ENCODE measurements at regions not wholly inside any gene's neighbourhood (a gene's known extent, or its start where the extent isn't known, plus 50 kb on each side); places are given as distances from the start of the nearest gene placed in this dataset.
A peak's percentile ranks its signal among the peaks of the same experiment; 100 is the strongest.

DNA sequence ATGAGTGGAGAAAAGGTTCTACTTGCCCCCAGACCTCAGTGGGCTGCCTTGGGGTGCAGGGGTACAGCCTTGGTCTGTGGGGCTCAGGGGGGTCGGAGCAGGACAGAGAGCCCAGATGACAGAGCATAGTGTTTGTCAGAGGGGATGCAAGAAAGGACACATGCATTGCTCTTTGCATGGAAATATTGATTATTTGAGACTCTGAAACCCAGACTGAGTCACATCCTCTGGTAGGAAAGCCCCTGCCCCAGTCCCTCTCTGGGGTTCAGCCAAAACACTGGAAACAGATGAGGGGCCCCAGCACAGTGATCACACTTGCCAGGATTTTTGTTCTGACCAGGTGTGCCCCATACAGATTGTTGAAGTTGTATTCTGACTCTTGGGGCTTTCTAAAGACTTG, 1094.4 kb downstream of the BCL11B start:
- DNase-seq = peak in 3 of 5 donors; percentile 23 to 77 (median 35)

DNA sequence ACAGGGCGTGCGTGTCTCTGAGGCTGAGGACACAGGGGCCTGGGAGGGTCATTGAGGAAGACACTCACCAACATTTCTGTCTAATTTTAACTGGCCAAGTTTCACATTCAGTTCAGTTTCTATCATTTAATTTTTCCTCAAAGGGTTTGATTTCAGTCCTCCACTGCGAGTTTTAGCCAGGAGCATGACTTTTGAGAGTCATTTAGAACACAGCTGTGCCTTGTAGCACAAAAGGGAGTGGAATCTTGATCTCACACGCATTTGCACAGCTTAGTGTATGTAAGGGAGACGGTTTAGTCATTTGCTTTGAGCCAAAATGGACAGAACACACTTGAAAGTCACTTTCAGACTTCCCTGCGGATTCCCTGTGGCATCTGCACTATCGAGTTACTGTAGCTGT, 1090.8 kb downstream of the BCL11B start:
- no peak for DNase-seq

DNA sequence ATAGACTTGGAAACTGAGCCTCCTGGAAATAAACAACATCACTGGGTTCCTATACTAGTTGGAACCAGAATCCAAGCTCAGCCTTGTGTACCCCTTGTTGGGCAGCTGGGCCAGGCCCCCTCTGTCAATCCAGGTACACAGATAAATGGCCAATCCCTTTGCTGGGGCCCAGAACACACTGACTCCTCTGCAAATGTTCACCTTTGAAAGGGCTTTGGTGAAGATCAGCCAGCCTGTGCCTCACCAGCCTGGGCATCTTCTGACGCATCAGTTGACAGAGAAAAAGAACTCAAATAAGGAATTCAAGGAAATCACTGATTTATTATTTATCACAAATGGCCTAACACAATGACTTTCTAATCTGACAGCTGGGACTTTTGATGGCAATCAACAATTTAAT, 1090.2 kb downstream of the BCL11B start:
- no peak for DNase-seq

DNA sequence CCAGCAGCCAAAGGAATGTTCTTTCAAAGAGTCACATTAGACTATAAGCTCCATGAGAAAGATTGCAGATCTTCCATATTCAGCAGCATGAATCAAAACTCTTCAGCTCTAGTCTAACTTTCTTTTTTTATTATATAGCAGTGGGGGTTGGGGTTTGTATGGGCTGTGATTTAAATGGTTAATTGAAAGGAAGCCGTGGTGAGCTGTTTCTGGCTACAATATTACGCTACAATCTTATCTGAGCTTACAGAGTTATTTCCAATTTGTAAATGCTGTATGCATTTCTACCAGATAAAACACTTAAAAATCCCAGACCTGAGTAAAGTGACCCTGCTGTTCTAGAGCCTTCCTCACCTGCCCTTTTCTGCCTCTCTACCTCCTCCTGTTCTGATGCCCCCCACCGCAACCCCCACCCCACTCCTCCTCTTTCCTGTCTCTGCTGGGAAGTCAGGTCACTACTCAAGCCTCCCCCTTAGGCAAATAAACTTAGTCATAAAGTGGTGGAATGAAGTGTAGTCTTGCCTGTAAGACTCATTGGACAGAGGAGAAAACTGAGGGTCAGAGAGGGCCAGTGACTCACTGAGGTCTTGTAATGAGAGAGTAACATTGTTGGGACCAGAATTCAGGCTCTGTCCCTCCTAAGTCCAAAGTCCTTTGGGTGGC, 1089.5 kb downstream of the BCL11B start:
- peak in 1 of 5 donors; percentile 70 for DNase-seq

DNA sequence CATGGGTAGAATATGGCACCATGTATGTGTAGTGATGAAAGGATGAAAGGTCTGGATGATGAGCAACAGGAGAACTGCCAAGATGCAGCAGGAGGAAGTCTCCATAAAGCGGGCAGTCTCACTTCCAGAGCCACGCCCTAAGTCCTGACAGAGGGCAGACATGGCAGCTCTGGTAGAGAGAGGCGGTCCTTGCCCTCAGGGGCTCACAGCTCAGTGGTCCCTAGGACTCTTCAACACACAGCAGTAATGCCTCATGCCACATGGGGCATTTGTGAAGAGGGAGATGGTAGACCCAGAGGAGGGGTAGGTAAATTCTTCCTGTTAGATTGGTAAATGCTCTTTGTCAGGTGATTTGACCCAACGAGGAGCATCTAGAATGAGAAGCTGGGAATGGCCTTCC, 1088.4 kb downstream of the BCL11B start:
- no peak for DNase-seq

DNA sequence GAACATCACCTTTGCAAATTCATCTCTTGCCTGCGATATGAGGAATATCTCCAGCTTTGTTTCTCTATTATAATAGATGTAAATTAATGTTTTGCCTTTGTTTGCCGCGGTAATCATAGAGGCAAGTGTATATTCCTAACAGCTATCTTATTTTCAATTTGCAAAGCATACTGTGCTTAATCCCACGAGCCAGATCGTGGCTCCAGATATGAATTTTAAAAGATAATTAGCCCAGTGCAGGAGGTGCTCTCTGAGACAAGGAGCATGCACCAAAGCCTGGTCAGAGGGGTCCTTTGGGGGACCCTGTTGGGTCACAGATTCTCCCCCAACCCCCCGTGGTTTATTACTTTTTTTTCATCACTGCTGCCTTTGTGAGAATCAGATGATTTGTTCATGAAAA, 1087.5 kb downstream of the BCL11B start:
- DNase-seq = no peak

DNA sequence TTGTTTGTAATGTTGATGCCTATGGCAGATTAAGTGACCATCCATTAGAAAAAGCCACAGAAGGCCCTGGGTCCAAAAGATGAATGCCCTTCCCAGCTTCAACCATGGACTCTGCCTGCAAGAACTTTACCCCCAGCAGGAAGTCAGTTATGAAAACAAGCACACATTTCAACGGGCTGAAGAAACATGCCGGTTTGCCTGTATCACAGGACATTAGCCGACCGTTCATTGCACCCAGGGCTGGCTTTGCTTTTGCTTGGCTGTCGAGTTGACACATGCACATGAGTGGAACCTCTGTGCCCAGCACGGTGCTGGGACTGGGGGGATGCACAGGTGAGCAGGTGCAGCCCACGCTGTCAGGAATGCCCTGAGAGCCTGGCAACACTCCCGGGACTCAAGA, 1087.0 kb downstream of the BCL11B start:
- peak in 1 of 5 donors; percentile 46 for DNase-seq

DNA sequence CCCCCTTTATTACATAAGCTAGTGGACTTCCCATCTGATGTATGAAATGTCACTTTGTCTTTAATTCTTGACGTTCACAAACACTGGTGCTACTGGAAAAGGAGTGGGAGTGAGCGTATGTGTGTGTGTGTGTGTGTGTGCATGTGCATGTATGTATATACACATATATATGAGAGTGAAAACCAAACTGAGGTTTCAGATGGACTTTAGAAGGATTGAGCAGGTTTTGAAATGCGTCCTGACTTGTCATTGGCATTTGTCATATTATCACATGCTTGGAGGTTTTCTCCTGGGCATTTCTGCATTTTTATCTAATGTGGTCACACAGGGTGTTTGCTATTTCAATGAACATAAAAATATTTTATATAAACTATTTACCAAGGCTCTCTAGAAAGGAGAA, 1085.9 kb downstream of the BCL11B start:
- DNase-seq = no peak

DNA sequence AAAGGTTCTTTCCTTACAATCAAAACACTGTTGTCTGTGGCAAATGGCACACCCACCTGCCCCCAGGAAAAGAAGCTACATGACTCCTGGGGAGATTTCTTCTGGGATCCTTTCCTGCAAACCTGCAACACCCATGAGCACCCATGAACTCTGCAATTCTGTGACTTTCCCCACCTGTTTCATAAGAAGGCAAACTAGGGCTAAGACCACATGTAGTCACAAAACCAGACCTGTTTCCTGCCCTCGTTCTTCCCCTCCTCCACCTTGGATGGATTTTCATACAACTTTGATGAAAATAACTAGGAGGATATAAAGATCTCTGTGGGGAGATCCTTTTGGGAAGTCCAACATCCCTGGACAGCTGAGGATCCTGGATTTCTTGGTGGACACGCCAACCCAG, 1084.7 kb downstream of the BCL11B start:
- peak in 1 of 5 donors; percentile 62 for DNase-seq

DNA sequence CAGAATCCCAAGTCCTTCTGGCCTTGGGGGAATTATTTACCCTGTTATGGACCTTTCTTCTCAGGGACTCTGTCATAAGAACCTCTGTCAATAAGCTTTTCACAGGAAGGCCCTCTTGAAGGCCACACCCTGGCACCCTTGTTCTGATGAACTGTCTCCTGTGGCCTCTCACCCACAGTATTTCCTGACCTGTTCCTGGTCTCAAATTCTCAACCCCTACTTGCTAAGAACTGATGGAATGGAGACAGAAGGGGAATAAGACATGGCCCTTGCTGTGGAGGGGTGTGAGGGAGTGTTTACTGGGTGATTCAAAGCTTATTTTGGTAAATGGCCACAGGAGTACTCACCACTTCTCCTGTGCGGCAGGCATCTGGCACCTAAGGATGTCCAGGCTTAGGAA, 1082.9 kb downstream of the BCL11B start:
- peak in 1 of 5 donors; percentile 87 for DNase-seq

DNA sequence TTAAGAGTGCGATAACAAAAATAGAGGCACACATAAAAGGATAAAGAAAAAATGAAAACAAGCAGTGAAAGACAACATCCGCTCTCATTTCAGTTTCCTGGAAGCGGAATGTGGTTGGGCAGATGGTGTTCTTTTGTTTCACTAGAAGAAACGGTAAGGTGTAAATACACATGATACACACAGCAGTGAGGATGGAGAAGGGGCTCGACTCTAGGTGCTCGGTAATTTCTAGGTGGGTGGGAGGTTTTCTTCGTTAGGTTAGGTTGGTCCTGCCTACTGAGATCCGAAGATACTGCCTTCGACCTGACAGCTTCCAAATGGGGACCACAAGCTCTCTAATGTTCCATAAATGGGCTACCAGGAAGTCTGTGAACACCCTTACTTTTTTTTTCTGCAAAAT, 1082.5 kb downstream of the BCL11B start:
- DNase-seq = peak in 2 of 5 donors; percentile 40 to 91

DNA sequence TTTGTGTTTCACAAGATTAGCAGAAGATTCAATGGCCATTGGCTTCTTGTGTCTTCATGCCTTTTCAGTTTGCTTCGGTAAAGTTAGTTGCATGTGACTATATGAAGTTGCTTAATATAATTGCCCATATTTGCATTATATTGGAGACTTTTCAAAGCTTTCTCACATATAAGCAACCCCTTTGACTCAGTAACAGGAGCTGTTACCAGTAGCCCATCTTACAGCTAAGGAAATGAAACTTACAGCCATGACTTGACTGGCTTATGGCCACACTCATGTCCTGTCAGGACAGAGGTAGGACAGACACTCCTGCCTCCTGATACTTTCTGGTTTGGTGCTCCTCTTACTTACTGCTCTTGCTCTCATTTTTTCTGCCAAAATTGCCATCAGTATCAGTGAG, 1082.1 kb downstream of the BCL11B start:
- DNase-seq = peak in 1 of 5 donors; percentile 69

DNA sequence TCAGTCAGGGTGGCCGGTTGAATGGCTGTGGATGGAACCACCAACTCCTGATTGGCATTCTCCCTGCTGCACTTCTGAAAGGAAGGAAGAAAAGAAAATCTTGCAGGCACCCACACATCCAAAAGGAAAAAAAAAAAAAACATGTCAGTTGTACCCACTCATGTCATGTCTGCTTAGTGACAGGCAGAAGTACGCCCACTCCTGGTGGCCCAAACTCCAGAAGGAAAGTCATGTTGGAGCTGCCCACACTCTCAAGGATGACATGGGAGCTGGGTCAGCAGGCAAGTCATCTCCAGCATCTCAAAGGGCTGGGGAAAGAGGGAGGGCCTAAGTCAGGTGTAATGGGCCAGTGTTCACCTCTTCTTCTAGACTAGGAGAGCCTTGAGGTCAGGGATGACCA, 1079.1 kb downstream of the BCL11B start:
- no peak for DNase-seq

DNA sequence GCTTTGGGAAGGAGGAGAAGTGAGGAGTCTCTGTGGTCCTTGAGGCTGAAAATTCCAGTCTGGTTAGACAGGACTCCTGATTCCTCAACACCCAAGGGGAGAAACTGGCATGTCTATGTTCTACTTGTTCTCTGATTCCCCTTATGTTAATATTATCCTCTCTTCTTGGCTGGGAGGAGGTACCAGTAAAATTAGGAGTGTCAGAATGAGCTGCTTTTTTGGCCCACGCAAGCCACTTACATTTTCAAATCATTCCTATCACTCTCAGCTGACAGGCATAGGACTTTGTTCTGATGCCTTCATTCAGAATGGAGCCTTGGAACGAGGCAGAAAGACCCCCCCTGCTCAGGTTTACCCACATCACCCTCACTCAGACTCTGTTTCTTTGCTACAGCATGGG, 1077.2 kb downstream of the BCL11B start:
- DNase-seq = no peak

DNA sequence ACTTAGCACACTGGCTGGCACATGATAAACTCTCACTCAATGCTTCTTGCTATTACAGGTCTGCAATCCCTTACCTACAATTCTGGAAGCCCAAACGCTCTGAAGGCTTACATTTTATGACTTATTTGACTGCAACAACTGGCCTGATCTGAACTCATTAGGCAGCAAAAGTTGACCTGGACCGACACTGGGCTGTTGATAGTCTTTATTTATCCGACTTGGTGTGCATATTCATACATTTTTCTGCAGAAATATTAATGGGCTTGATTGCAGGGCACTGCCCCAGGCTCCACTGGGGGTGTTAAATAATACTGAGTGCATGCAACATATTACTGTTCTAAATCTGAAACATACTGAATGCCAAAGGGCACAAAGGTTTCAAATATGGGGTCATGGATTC, 1076.7 kb downstream of the BCL11B start:
- DNase-seq = no peak

DNA sequence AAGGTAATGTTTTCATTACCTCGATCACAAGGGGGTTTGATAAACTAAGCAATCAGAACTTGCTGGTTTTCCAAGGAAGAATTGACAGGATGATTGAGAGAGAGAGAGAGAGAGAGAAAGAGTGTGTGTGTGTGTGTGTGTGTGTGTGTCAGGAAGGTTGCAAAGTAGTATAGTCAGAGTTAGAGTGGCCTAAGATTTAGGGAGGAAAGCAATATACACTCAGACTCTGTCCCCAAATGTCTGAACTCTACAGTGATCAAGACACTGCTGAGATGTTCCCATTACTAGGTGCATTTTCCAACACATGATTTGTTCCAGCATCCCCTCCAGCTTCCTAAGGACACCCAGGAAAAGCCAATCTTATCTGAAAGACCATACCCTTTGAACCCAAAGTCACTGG, 1074.1 kb downstream of the BCL11B start:
- no peak for DNase-seq

DNA sequence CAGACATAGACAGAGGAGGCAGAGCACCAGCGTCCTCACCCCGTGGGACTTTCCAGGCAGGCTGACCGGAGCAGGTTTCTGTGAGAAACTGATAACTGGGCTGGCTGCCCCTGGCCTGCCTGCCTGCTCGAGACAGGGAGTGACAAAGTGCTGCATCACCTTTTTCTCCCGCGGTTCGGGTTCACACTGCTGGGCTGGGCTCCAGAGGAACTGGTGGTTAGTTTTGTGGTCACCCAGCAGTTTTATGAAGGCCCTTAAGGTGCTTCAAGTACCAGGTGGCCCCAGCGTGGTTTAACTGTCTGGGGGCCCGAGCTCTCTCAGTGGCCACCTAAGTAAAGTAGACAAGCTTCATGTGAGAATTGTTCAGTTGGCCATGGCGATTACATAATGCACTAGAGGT, 1073.6 kb downstream of the BCL11B start:
- peak in 3 of 5 donors; percentile 26 to 89 (median 35) for DNase-seq

DNA sequence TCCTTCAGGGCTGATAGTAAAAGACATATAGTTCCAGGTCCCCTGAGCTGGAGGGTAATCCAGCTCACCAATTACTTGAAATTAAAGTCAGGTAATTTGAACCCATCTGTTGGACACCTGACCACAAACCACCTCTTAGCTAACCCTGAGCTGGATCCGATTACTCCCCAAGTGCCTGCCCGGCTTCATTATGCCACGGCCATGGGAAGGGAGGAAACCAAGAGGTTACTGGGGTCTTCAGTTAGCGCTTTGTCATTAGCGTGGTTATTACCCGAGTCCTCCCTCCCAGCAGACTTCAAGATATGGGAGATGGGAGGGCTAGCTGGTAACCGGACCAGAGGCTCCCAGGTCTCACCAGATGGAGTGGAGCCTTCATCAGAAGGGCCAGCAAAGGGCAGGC, 1071.4 kb downstream of the BCL11B start:
- no peak for DNase-seq

DNA sequence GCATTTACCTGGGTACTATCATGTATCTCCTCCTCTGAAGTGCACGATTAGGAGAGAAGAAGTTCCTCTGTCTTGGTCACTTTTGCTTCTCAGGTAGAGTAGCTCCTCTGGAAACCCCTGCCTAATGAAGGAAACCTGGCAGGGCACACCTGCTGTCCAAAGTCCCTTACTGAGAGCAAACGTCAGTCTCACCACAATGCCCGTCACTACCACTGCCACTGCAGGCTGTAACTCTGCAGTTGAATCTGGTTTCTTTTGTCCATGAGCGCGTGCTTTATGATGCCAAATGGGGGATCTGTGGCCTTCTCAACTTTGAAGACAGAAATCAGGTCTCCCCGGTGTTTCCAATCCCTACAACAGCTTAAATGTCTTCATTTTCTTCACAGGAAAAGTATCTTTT, 1068.6 kb downstream of the BCL11B start:
- no peak for DNase-seq

DNA sequence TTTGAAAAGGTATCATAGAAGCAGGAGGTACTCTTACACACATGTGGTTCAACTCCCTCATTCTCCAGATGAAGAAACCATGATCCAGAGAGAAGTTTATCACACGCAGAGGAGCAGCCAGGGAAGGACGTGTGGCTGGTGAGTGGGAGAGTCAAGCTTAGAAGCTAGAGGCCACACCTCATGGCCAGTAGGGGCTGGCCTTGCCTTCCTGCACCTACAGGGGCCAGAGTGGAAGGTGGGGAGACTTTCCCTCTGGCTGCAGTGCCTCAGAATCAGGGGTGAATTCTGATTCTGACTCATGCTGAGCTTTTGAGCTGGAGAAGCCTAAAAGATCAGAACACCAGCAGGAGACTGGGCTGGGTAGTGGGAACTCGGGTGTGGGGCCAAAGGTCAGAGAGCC, 1067.9 kb downstream of the BCL11B start:
- no peak for DNase-seq

DNA sequence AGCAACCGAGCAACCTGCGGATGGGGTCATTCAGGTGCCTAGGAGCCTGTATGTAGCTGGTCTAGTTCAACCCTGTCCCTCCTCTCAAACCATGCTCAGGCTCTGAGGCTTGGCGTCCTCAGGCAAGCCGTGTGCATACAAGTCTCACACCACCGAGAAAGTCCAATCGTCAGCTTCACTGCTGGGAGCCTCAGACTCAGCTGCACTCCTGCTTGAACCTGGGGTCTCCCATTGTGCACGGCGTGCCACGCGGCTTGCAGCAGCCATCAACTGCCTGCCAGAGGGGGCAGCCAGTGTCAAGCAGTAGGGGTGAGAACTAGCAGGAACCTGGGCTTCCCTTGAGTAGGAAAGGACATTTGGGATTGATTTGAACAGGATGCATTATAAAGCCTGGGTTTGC, 1064.6 kb downstream of the BCL11B start:
- DNase-seq = no peak

DNA sequence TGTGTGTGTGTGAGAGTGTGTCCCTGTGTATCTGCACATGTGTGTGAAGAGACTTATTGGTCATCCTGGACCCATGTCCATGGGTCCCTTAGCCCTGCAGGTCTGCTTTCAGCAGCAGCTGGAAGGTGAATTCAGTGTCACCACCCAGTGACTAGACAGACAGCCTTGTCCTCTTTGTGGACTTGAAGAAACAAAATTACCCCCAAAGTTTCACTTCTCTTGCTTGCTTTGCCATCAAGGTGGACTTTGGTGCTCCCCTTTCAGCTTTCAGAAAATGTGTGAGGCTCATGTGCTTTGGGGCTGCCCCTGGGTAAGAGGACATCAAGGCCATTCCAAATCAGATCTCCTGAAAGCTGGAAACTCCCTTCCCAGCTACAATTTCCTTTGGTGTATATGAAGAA, 1063.8 kb downstream of the BCL11B start:
- DNase-seq = no peak

DNA sequence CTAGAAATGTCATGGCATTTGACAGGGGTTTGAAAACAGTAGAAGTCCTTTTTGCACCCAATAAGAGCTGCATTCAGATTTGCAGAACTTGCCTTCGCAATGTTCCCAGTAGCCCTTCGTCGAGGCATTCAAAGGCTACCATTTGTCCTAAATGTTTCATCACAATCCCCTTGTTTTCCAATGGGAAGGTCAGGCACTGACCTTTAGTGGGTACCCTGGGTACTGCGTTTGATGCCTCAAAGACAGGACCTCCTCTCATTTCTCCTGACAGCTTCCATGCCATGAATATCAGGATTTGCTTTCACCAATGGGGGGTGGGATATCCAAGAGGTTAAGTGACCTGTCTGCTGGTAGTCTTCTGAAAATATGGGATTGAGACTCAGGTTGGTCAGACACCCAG, 1063.1 kb downstream of the BCL11B start:
- no peak for DNase-seq

DNA sequence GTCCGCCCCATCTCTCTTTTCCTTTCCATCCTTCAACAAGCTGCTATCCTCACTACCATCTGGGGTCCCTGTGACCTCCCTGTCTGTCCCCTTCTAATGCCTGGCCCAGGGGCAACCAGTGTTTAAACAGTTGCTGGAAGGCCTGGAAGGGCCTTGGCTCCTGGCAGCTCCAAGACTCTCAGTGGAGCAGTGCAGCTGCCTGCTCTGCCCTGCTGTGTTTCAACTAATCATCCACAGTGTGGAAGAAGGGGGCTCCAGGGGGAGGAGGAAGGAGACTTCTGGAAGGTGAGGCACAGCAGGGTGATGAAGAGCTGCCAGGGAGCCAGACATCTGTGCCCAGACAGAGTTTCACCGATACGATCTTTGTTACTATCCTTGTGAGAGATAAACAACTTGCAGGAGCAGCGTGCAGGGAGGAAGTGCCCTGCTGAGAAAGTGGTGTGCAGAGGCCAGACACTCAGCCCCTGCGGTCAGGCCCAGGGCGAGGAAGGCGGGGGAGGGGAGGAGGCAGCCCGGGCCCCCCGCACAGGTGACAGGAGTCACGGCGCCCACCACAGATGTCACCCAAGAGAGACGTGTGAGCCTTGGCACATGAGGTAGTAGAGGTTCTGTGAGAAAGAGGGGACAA, 1061.8 kb downstream of the BCL11B start:
- DNase-seq = peak in 2 of 5 donors; percentile 17 to 68

DNA sequence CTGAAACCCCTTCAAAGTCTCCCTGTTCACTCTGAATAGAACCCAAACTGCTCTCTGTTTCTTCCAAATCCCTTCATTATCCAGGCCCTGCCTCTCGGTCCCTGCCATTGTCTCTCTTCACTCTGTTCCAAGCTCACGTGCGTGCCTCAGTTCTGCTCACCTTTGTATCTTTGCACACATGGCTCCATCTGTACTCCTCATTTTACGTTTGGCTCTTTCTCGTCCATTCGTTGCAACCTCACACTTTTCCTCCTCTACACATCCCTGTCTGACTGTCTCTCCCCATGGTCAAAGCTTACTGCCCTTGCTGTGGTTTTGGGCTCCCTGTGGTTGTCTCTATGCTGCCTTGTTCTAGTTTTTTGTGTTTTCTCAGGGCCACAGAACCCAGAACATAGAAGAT, 1054.5 kb downstream of the BCL11B start:
- no peak for DNase-seq
